DND-41 (cell line): ENCODE measurements at regions not wholly inside any gene's neighbourhood (a gene's known extent, or its start where the extent isn't known, plus 50 kb on each side); places are given as distances from the start of the nearest gene placed in this dataset.
A peak's percentile ranks its signal among the peaks of the same experiment; 100 is the strongest.

Experiments
- ATAC-seq: fragments of 200-7000 bp; cut with Tn5 transposase; 3 replicates; pipeline ENCODE4 v1.9.1; 2021; ENCODE audit warnings: low read depth; ENCODE audit not compliant: insufficient read depth
- DNase-seq: peaks from one replicate; pipeline ENCODE4 v3.0.0-alpha.2; 2020
- H2AFZ ChIP-seq: 2 replicates; pipeline ENCODE4 v1.6.0; 2012; ENCODE audit warnings: low read depth, low read length
- H3K27ac ChIP-seq: 2 replicates; pipeline ENCODE4 v1.5.1; 2012; ENCODE audit warnings: low read length, inconsistent platforms
- H3K27me3 ChIP-seq: fragments of 200-600 bp; sonication (generic); 2 replicates; pipeline ENCODE4 v1.6.0; 2012; ENCODE audit warnings: low read length, mild to moderate bottlenecking, inconsistent platforms; ENCODE audit not compliant: insufficient read depth, poor library complexity
- H3K36me3 ChIP-seq: 2 replicates; pipeline ENCODE4 v1.5.1; 2012; ENCODE audit warnings: low read length, inconsistent platforms; ENCODE audit not compliant: insufficient read depth
- H3K4me1 ChIP-seq: 2 replicates; pipeline ENCODE4 v1.5.1; 2012; ENCODE audit warnings: mild to moderate bottlenecking, low read length; ENCODE audit not compliant: insufficient read depth
- H3K4me2 ChIP-seq: 2 replicates; pipeline ENCODE4 v1.6.0; 2012; ENCODE audit warnings: mild to moderate bottlenecking, moderate library complexity, low read length, inconsistent platforms; ENCODE audit not compliant: insufficient read depth
- H3K4me3 ChIP-seq, 2 experiments: fragments of 200-600 bp in 1 of 2; shearing (Covaris generic) in 1 of 2; 2 replicates each; pipeline ENCODE4 v1.5.1; 2012 to 2016; ENCODE audit warnings: inconsistent platforms in 2 of 2, low read length in 2 of 2, mild to moderate bottlenecking in 2 of 2, low read depth in 1 of 2, moderate library complexity in 1 of 2
- H3K79me2 ChIP-seq: 2 replicates; pipeline ENCODE4 v1.6.0; 2012; ENCODE audit warnings: low read length, inconsistent platforms; ENCODE audit not compliant: insufficient read depth
- H3K9ac ChIP-seq: 2 replicates; pipeline ENCODE4 v1.6.0; 2012; ENCODE audit warnings: low read depth, mild to moderate bottlenecking, inconsistent platforms, low read length, moderate library complexity
- H3K9me3 ChIP-seq: 2 replicates; pipeline ENCODE4 v1.5.1; 2012; ENCODE audit warnings: low read length, moderate library complexity, mild to moderate bottlenecking, inconsistent platforms; ENCODE audit not compliant: insufficient read depth, severe bottlenecking
- H4K20me1 ChIP-seq: 2 replicates; pipeline ENCODE4 v1.6.0; 2012; ENCODE audit warnings: low read length; ENCODE audit not compliant: insufficient read depth
- EZH2 ChIP-seq: IDR thresholded peaks from 3 replicates; pipeline ENCODE4 v1.6.1; 2012; ENCODE audit warnings: borderline replicate concordance, low read depth, mild to moderate bottlenecking, moderate library complexity, low read length, inconsistent platforms; ENCODE audit not compliant: severe bottlenecking
- TF ChIP-seq, protein P1 (sequence below): IDR thresholded peaks from 2 replicates; pipeline ENCODE4 v1.5.1; 2012; ENCODE audit warnings: borderline replicate concordance, low read length, moderate library complexity, mild to moderate bottlenecking; ENCODE audit not compliant: poor library complexity, severe bottlenecking; ENCODE audit errors: extremely low read depth

- H3K27ac ChIP-seq: no peak overlapping the region
- H3K4me1 ChIP-seq: no peaks in the 10 kb centered on the region
- TF ChIP-seq, protein P1, sequence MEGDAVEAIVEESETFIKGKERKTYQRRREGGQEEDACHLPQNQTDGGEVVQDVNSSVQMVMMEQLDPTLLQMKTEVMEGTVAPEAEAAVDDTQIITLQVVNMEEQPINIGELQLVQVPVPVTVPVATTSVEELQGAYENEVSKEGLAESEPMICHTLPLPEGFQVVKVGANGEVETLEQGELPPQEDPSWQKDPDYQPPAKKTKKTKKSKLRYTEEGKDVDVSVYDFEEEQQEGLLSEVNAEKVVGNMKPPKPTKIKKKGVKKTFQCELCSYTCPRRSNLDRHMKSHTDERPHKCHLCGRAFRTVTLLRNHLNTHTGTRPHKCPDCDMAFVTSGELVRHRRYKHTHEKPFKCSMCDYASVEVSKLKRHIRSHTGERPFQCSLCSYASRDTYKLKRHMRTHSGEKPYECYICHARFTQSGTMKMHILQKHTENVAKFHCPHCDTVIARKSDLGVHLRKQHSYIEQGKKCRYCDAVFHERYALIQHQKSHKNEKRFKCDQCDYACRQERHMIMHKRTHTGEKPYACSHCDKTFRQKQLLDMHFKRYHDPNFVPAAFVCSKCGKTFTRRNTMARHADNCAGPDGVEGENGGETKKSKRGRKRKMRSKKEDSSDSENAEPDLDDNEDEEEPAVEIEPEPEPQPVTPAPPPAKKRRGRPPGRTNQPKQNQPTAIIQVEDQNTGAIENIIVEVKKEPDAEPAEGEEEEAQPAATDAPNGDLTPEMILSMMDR: peak; percentile 29
- TF ChIP-seq EZH2: no peak
- no peaks in the 10 kb centered on the region for H3K9me3 ChIP-seq
- H3K27me3 ChIP-seq: no peaks in the 10 kb centered on the region
- ATAC-seq: no peak
- no peaks in the 10 kb centered on the region for H4K20me1 ChIP-seq
- no peaks in the 10 kb centered on the region for H3K36me3 ChIP-seq
- H3K4me3 ChIP-seq: no peak overlapping the region
- DNase-seq: peak; percentile 13
- H3K9ac ChIP-seq: no peak overlapping the region
- no peak overlapping the region for H3K4me2 ChIP-seq
- H2AFZ ChIP-seq: no peak overlapping the region
- H3K79me2 ChIP-seq: no peaks in the 10 kb centered on the region
Measured at GRCh38 chr11:112355726-112356125, 95.1 kb upstream of the PLET1 start.

DNA sequence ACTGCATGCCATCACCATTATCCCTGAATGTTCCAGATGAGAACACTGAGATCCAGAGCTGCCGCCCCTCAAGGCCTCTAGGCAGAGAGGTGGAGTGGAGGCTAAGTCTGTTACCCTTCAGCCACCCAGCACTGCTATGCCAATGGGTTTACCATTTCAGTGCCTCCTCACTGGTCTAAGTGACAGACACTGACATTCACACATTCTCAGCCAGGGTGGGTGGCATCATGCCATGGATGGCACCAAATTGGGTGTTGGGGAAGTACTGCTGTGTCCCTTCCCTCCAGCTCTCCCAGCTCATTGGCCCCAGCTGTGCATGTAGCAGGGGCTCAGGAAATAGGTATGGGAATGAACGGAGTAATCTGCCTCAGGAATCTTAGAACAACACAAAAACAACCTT, 96.8 kb upstream of the PLET1 start:
- H2AFZ ChIP-seq: no peak overlapping the region
- DNase-seq (no peak), ATAC-seq (no peak)
- H3K4me3 ChIP-seq: no peak overlapping the region
- no peak for TF ChIP-seq EZH2
- TF ChIP-seq, protein P1: no peak
- H3K4me1 ChIP-seq: no peaks in the 10 kb centered on the region
- no peak overlapping the region for H3K9ac ChIP-seq
- H3K9me3 ChIP-seq: no peaks in the 10 kb centered on the region
- H4K20me1 ChIP-seq: no peaks in the 10 kb centered on the region
- no peak overlapping the region for H3K4me2 ChIP-seq
- no peak overlapping the region for H3K27ac ChIP-seq
- no peaks in the 10 kb centered on the region for H3K79me2 ChIP-seq
- no peaks in the 10 kb centered on the region for H3K27me3 ChIP-seq
- no peaks in the 10 kb centered on the region for H3K36me3 ChIP-seq

DNA sequence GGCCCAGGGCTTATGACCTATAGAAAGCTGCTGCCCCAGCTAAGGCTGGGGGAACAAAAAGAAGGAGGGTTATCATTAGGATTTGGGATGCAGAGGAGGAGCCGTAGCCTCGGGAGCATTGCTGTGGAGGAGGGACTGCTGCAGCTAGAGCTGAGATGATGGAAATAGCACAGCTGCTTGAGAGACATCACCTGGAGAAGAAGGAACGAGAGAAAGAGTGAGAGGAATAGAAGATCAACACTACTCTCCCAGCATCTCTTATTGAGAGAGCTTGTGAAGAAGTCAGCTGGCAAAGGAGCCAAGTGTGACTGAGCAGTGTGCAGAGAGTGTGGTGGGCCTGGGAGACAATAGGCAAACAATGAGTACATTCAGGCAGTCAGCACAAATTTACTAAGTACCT, 100.7 kb upstream of the PLET1 start:
- DNase-seq (no peak), ATAC-seq (no peak)
- Histone ChIP-seq H3K4me1 (no peaks in the 10 kb centered on the region), H3K4me2 (no peak overlapping the region), H3K79me2 (no peaks in the 10 kb centered on the region), H3K27ac (no peak overlapping the region), H3K9me3 (no peaks in the 10 kb centered on the region), H2AFZ (no peak overlapping the region), H4K20me1 (no peaks in the 10 kb centered on the region), H3K36me3 (no peaks in the 10 kb centered on the region), H3K27me3 (no peaks in the 10 kb centered on the region), H3K4me3 (no peak overlapping the region), H3K9ac (no peak overlapping the region)
- no peak for TF ChIP-seq EZH2
- TF ChIP-seq, protein P1: no peak

DNA sequence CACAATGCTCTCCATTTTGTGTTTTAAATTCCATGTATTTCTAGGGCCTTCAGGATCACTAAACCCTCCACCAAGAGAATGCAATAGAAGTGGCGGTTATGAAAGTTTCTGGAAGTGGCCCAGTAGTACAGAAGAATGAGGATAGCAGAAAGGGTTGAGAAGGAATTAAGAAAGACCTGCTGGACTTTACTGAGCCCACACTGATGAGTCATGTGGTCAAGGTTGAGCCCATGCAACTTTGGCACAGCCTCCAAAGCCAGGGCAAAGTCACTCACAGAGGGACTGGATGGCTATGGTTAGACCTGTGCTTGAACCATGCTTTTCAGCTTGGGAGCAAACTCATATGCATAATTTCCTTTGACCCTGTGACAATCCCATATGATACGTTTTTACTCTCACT, 102.9 kb upstream of the PLET1 start:
- no peak overlapping the region for H3K9ac ChIP-seq
- no peaks in the 10 kb centered on the region for H4K20me1 ChIP-seq
- H3K4me2 ChIP-seq: no peak overlapping the region
- no peak for TF ChIP-seq EZH2
- TF ChIP-seq, protein P1: no peak
- H2AFZ ChIP-seq: no peak overlapping the region
- H3K4me1 ChIP-seq: no peaks in the 10 kb centered on the region
- H3K27me3 ChIP-seq: no peaks in the 10 kb centered on the region
- H3K36me3 ChIP-seq: no peaks in the 10 kb centered on the region
- no peak for DNase-seq
- H3K9me3 ChIP-seq: no peaks in the 10 kb centered on the region
- H3K27ac ChIP-seq: no peak overlapping the region
- no peak overlapping the region for H3K4me3 ChIP-seq
- ATAC-seq: no peak
- no peaks in the 10 kb centered on the region for H3K79me2 ChIP-seq
